H9 (cell line): ENCODE measurements at regions not wholly inside any gene's neighbourhood (a gene's known extent, or its start where the extent isn't known, plus 50 kb on each side); places are given as distances from the start of the nearest gene placed in this dataset.

Source experiments
- DNase-seq: peaks from one replicate; pipeline ENCODE4 v3.0.0-alpha.2; 2017
- H2AFZ ChIP-seq: one replicate; pipeline ENCODE4 v1.6.1; 2013; ENCODE audit warnings: mild to moderate bottlenecking, low read length, control low read depth, moderate library complexity
- H2AK5ac ChIP-seq: 2 replicates; pipeline ENCODE4 v1.6.1; 2013; ENCODE audit warnings: low read length, control low read depth, mixed read lengths; ENCODE audit not compliant: insufficient read length
- H2BK120ac ChIP-seq: one replicate; pipeline ENCODE4 v1.6.1; 2013; ENCODE audit warnings: low read depth, mild to moderate bottlenecking, low read length, control low read depth, inconsistent platforms; ENCODE audit not compliant: poor library complexity, severe bottlenecking
- H2BK12ac ChIP-seq: 2 replicates; pipeline ENCODE4 v1.6.1; 2013; ENCODE audit warnings: low read length, control low read depth, mixed read lengths, low read depth; ENCODE audit not compliant: insufficient read length
- H2BK15ac ChIP-seq: 2 replicates; pipeline ENCODE4 v1.6.1; 2013; ENCODE audit warnings: low read depth, low read length, control low read depth
- H2BK20ac ChIP-seq: one replicate; pipeline ENCODE4 v1.6.1; 2013; ENCODE audit warnings: low read depth, mild to moderate bottlenecking, low read length, control low read depth, inconsistent platforms; ENCODE audit not compliant: poor library complexity, severe bottlenecking
- H2BK5ac ChIP-seq: 2 replicates; pipeline ENCODE4 v1.6.1; 2013; ENCODE audit warnings: low read length, control low read depth, mixed read lengths; ENCODE audit not compliant: insufficient read length
- H3K14ac ChIP-seq: 2 replicates; pipeline ENCODE4 v1.6.1; 2013; ENCODE audit warnings: low read length, control low read depth; ENCODE audit not compliant: insufficient read depth
- H3K18ac ChIP-seq: 2 replicates; pipeline ENCODE4 v1.6.1; 2013; ENCODE audit warnings: low read depth, mild to moderate bottlenecking, mixed read lengths, low read length, control low read depth; ENCODE audit not compliant: insufficient read length
- H3K23ac ChIP-seq: 2 replicates; pipeline ENCODE4 v1.6.1; 2013; ENCODE audit warnings: low read length, control low read depth, mixed read lengths, low read depth; ENCODE audit not compliant: insufficient read length
- H3K23me2 ChIP-seq: 2 replicates; pipeline ENCODE4 v1.6.1; 2013; ENCODE audit warnings: low read depth, mild to moderate bottlenecking, mixed read lengths, low read length, control low read depth; ENCODE audit not compliant: insufficient read length, poor library complexity, severe bottlenecking
- H3K27ac ChIP-seq: 2 replicates; pipeline ENCODE4 v1.5.1; 2013; ENCODE audit warnings: low read length, control low read depth, mixed read lengths, low read depth; ENCODE audit not compliant: insufficient read length
- H3K27me3 ChIP-seq: 2 replicates; pipeline ENCODE4 v1.6.1; 2013; ENCODE audit warnings: low read length, control low read depth, inconsistent platforms; ENCODE audit not compliant: insufficient read depth
- H3K4ac ChIP-seq: 2 replicates; pipeline ENCODE4 v1.6.1; 2013; ENCODE audit warnings: low read depth, mild to moderate bottlenecking, control low read depth, inconsistent platforms, low read length, moderate library complexity
- H3K4me1 ChIP-seq: 2 replicates; pipeline ENCODE4 v1.6.1; 2013; ENCODE audit warnings: low read length, control low read depth, inconsistent platforms; ENCODE audit not compliant: insufficient read depth
- H3K4me2 ChIP-seq: 2 replicates; pipeline ENCODE4 v1.6.1; 2013; ENCODE audit warnings: low read length, control low read depth, mixed read lengths; ENCODE audit not compliant: insufficient read length, insufficient read depth
- H3K56ac ChIP-seq: 2 replicates; pipeline ENCODE4 v1.6.1; 2013; ENCODE audit warnings: low read depth, mild to moderate bottlenecking, mixed read lengths, low read length, control low read depth; ENCODE audit not compliant: insufficient read length
- H3K79me1 ChIP-seq: 2 replicates; pipeline ENCODE4 v1.6.1; 2013; ENCODE audit warnings: low read depth, mild to moderate bottlenecking, moderate library complexity, low read length, control low read depth, inconsistent platforms; ENCODE audit not compliant: insufficient read depth, poor library complexity, severe bottlenecking
- H3K79me2 ChIP-seq: 2 replicates; pipeline ENCODE4 v1.6.1; 2013; ENCODE audit warnings: low read length, control low read depth, inconsistent platforms; ENCODE audit not compliant: insufficient read depth
- H3K9ac ChIP-seq: 2 replicates; pipeline ENCODE4 v1.6.1; 2013; ENCODE audit warnings: low read length, control low read depth, mixed read lengths; ENCODE audit not compliant: insufficient read length; ENCODE audit errors: extremely low read depth
- H3K9me3 ChIP-seq: one replicate; pipeline ENCODE4 v1.6.1; 2013; ENCODE audit warnings: low read depth, low read length, inconsistent platforms; ENCODE audit not compliant: control insufficient read depth
- H3T11ph ChIP-seq: one replicate; pipeline ENCODE4 v1.6.1; 2013; ENCODE audit warnings: mild to moderate bottlenecking, low read length, control low read depth, inconsistent platforms
- H4K20me1 ChIP-seq: one replicate; pipeline ENCODE4 v1.6.1; 2013; ENCODE audit not compliant: control insufficient read depth, insufficient read length, insufficient read depth
- H4K5ac ChIP-seq: 2 replicates; pipeline ENCODE4 v1.6.1; 2013; ENCODE audit warnings: low read depth, mild to moderate bottlenecking, mixed read lengths, low read length, control low read depth; ENCODE audit not compliant: insufficient read length
- H4K8ac ChIP-seq: replicated peaks from 2 replicates; pipeline ENCODE4 v1.6.1; 2013; ENCODE audit warnings: low read length, control low read depth, mixed read lengths, low read depth; ENCODE audit not compliant: insufficient read length
- H4K91ac ChIP-seq: 2 replicates; pipeline ENCODE4 v1.6.1; 2013; ENCODE audit warnings: low read depth, mild to moderate bottlenecking, moderate library complexity, mixed read lengths, low read length, control low read depth; ENCODE audit not compliant: insufficient read length
- H3K27ac Mint-ChIP-seq, 3 experiments: 2 replicates in 2 of 3; 3 replicates in 1 of 3; pipeline ENCODE4 v1.8.0; 2020 to 2021; ENCODE audit warnings: mixed read lengths in 3 of 3, mild to moderate bottlenecking in 1 of 3, moderate library complexity in 1 of 3
- H3K27me3 Mint-ChIP-seq: 2 replicates; pipeline ENCODE4 v1.8.0; 2021; ENCODE audit warnings: low read depth, mild to moderate bottlenecking, moderate library complexity, mixed read lengths
- H3K36me3 Mint-ChIP-seq, 3 experiments: 2 replicates in 2 of 3; 3 replicates in 1 of 3; pipeline ENCODE4 v1.8.0; 2020 to 2021; ENCODE audit warnings: low read depth in 3 of 3, mixed read lengths in 3 of 3; ENCODE audit not compliant: insufficient read depth in 1 of 3
- H3K4me1 Mint-ChIP-seq, 2 experiments: 2 replicates each; pipeline ENCODE4 v1.8.0; 2020; ENCODE audit warnings: mixed read lengths in 2 of 2
- H3K4me3 Mint-ChIP-seq, 2 experiments: 2 replicates in 1 of 2; 3 replicates in 1 of 2; pipeline ENCODE4 v1.8.0; 2020 to 2021; ENCODE audit warnings: mild to moderate bottlenecking in 2 of 2, mixed read lengths in 2 of 2, moderate library complexity in 1 of 2
- H3K9me3 Mint-ChIP-seq, 2 experiments: 2 replicates in 1 of 2; 3 replicates in 1 of 2; pipeline ENCODE4 v1.8.0; 2020; ENCODE audit warnings: mild to moderate bottlenecking in 2 of 2, mixed read lengths in 2 of 2, moderate library complexity in 1 of 2
- WGBS: extraction: QIAGEN DNeasy Blood & Tissue Kit; methylation state at CpG from one replicate; pipeline ENCODE4 v1.1.7; 2013; ENCODE audit warnings: missing lambda C conversion rate, low lambda C conversion rate, mixed read lengths; ENCODE audit not compliant: insufficient read length; ENCODE audit errors: extremely low coverage; 5-methylcytosine and 5-hydroxymethylcytosine counted together
- TF ChIP-seq, protein P1 (sequence below): fragments of 200-600 bp; sonication (generic); conservative IDR thresholded peaks from 3 replicates; pipeline ENCODE4 v1.8.0; 2021; ENCODE audit warnings: antibody characterized with exemption, mild to moderate bottlenecking

DNA sequence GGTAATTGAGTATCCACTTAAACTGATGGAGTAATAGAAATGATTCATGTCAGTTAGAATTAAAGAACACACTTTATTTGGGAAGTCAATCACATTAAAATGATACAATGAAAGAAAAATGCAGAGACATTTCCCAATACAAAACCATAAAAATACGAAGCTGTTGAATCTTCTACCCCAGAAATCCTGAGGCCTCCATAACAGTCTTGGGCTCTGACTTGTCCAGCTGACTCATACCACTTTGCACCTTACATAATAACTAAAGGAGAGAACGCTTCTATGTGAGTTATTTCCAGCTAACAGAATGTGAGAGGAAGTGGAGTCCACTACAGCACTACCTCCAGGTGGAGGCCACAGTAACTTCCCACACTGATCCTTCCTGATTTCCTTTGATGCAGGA is 305.0 kb downstream of the MRPS30 start:
- Histone ChIP-seq H3K14ac (no peak overlapping the region), H3K4me1 (peaks cover 8% of the 10 kb centered on the region)
- no peak overlapping the region for H3K27ac Mint-ChIP-seq

More for the DNA sequence above, 305.0 kb downstream of the MRPS30 start:
- Histone ChIP-seq H4K91ac (no peak overlapping the region), H4K5ac (no peak overlapping the region), H3K9ac (no peak overlapping the region), H2BK20ac (no peak overlapping the region), H4K20me1 (no peaks in the 10 kb centered on the region), H3K79me1 (no peaks in the 10 kb centered on the region), H3K9me3 (peaks cover 7% of the 10 kb centered on the region), H2BK12ac (no peak overlapping the region), H3K23ac (no peak overlapping the region), H3K4ac (no peak overlapping the region), H3K18ac (no peak overlapping the region), H2BK15ac (no peak overlapping the region), H2AFZ (no peak overlapping the region), H3K4me2 (no peak overlapping the region), H3T11ph (no peak overlapping the region), H2BK5ac (no peak overlapping the region), H3K27ac (no peak overlapping the region), H2AK5ac (no peak overlapping the region), H4K8ac (no peak overlapping the region), H3K27me3 (no peaks in the 10 kb centered on the region), H3K79me2 (no peaks in the 10 kb centered on the region), H3K56ac (no peak overlapping the region), H2BK120ac (no peak overlapping the region), H3K23me2 (no peaks in the 10 kb centered on the region)
- H3K36me3 Mint-ChIP-seq: peaks cover 15 to 30% (median 30%) of the 10 kb centered on the region in 3 experiments
- no CpG with 5 or more reads among the region's 2 CpGs for WGBS
- H3K9me3 Mint-ChIP-seq: peaks cover 25 to 27% of the 10 kb centered on the region in 2 experiments
- no peaks in the 10 kb centered on the region for H3K27me3 Mint-ChIP-seq
- no peak overlapping the region for H3K4me3 Mint-ChIP-seq
- TF ChIP-seq, protein P1, sequence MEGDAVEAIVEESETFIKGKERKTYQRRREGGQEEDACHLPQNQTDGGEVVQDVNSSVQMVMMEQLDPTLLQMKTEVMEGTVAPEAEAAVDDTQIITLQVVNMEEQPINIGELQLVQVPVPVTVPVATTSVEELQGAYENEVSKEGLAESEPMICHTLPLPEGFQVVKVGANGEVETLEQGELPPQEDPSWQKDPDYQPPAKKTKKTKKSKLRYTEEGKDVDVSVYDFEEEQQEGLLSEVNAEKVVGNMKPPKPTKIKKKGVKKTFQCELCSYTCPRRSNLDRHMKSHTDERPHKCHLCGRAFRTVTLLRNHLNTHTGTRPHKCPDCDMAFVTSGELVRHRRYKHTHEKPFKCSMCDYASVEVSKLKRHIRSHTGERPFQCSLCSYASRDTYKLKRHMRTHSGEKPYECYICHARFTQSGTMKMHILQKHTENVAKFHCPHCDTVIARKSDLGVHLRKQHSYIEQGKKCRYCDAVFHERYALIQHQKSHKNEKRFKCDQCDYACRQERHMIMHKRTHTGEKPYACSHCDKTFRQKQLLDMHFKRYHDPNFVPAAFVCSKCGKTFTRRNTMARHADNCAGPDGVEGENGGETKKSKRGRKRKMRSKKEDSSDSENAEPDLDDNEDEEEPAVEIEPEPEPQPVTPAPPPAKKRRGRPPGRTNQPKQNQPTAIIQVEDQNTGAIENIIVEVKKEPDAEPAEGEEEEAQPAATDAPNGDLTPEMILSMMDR: no peak
- peaks cover 36 to 42% of the 10 kb centered on the region in 2 experiments for H3K4me1 Mint-ChIP-seq
- DNase-seq: no peak
